ENCODE measurements at regions not wholly inside any gene's neighbourhood (a gene's known extent, or its start where the extent isn't known, plus 50 kb on each side); places are given as distances from the start of the nearest gene placed in this dataset.

- H3K27ac ChIP-seq: no peak overlapping the region
- TF ChIP-seq ZFX (IDR thresholded peaks at IDR 0.05; ENCODE audit: borderline replicate concordance) (no peak), CTCF (IDR thresholded peaks at IDR 0.05) (no peak)
These were observed 51.4 kb upstream of the LGSN start for GRCh38 chr6:63371104-63371715.

- no peak overlapping the region for H3K27ac ChIP-seq
- no peak for TF ChIP-seq ZFX (IDR thresholded peaks at IDR 0.05; ENCODE audit: borderline replicate concordance)
These were observed 53.3 kb upstream of the LGSN start for GRCh38 chr6:63372951-63373533.

- H3K27ac ChIP-seq: no peak overlapping the region
- TF ChIP-seq ZFX (IDR thresholded peaks at IDR 0.05; ENCODE audit: borderline replicate concordance): no peak
- no peak for TF ChIP-seq CTCF (IDR thresholded peaks at IDR 0.05)
These were observed 69.5 kb upstream of the LGSN start for GRCh38 chr6:63389191-63389844.

- TF ChIP-seq ZFX (IDR thresholded peaks at IDR 0.05; ENCODE audit: borderline replicate concordance) (no peak), CTCF (IDR thresholded peaks at IDR 0.05) (no peak)
- H3K27ac ChIP-seq: no peak overlapping the region
These were observed 71.6 kb upstream of the LGSN start for GRCh38 chr6:63391203-63391970.

- TF ChIP-seq ZFX (IDR thresholded peaks at IDR 0.05; ENCODE audit: borderline replicate concordance) (no peak), CTCF (IDR thresholded peaks at IDR 0.05) (no peak)
- H3K27ac ChIP-seq: no peak overlapping the region
These were observed 72.4 kb upstream of the LGSN start for GRCh38 chr6:63392092-63392724.

GRCh38 chr6:63394656-63395308, 75.0 kb upstream of the LGSN start:
- H3K27ac ChIP-seq: no peak overlapping the region
- no peak for TF ChIP-seq ZFX (IDR thresholded peaks at IDR 0.05; ENCODE audit: borderline replicate concordance)
- no peak for TF ChIP-seq CTCF (IDR thresholded peaks at IDR 0.05)

GRCh38 chr6:63395381-63395780, 75.6 kb upstream of the LGSN start:
- H3K27ac ChIP-seq: no peak overlapping the region
- TF ChIP-seq CTCF (IDR thresholded peaks at IDR 0.05) (no peak), ZFX (IDR thresholded peaks at IDR 0.05; ENCODE audit: borderline replicate concordance) (no peak)
